GM04503 (cell line): ENCODE measurements at regions not wholly inside any gene's neighbourhood (a gene's known extent, or its start where the extent isn't known, plus 50 kb on each side); places are given as distances from the start of the nearest gene placed in this dataset.

Experiments used
- DNase-seq: peaks from one replicate; pipeline ENCODE4 v3.0.0-alpha.2; 2012; ENCODE audit warnings: low read depth

GRCh38 chr10:10482613-10483012 lies 535.1 kb upstream of the CELF2 start:
- DNase-seq: no peak

GRCh38 chr10:10489076-10489475 lies 528.6 kb upstream of the CELF2 start:
- no peak for DNase-seq

GRCh38 chr10:10489805-10490571 lies 527.7 kb upstream of the CELF2 start:
- DNase-seq: no peak

- no peak for DNase-seq
Measured at GRCh38 chr10:10490581-10490980, 527.1 kb upstream of the CELF2 start.

GRCh38 chr10:10492420-10492819 lies 525.3 kb upstream of the CELF2 start:
- DNase-seq: no peak

GRCh38 chr10:10493833-10494232 lies 523.8 kb upstream of the CELF2 start:
- DNase-seq: no peak

- DNase-seq: no peak
Measured at GRCh38 chr10:10497245-10497644, 520.4 kb upstream of the CELF2 start.

GRCh38 chr10:10498781-10499180 lies 518.9 kb upstream of the CELF2 start:
- no peak for DNase-seq

GRCh38 chr10:10499839-10500238 lies 517.8 kb upstream of the CELF2 start:
- DNase-seq: no peak

GRCh38 chr10:10500937-10501336 lies 516.7 kb upstream of the CELF2 start:
- DNase-seq: no peak

GRCh38 chr10:10503772-10504171 lies 513.9 kb upstream of the CELF2 start:
- no peak for DNase-seq

- DNase-seq: no peak
Measured at GRCh38 chr10:10508211-10508610, 509.5 kb upstream of the CELF2 start.

- no peak for DNase-seq
Measured at GRCh38 chr10:10510179-10510578, 507.5 kb upstream of the CELF2 start.

- no peak for DNase-seq
Measured at GRCh38 chr10:10513067-10513466, 504.6 kb upstream of the CELF2 start.

- no peak for DNase-seq
Measured at GRCh38 chr10:10513898-10514297, 503.8 kb upstream of the CELF2 start.

- no peak for DNase-seq
Measured at GRCh38 chr10:10514797-10515196, 502.9 kb upstream of the CELF2 start.

GRCh38 chr10:10515479-10516204 lies 502.0 kb upstream of the CELF2 start:
- no peak for DNase-seq

GRCh38 chr10:10516346-10517130 lies 501.1 kb upstream of the CELF2 start:
- no peak for DNase-seq

- no peak for DNase-seq
Measured at GRCh38 chr10:10517866-10518265, 499.8 kb upstream of the CELF2 start.

GRCh38 chr10:10519674-10520073 lies 498.0 kb upstream of the CELF2 start:
- DNase-seq: no peak

GRCh38 chr10:10520491-10521385 lies 496.9 kb upstream of the CELF2 start:
- DNase-seq: no peak

- no peak for DNase-seq
Measured at GRCh38 chr10:10526846-10527245, 490.8 kb upstream of the CELF2 start.
